H1 (cell line): ENCODE measurements at regions not wholly inside any gene's neighbourhood (a gene's known extent, or its start where the extent isn't known, plus 50 kb on each side); places are given as distances from the start of the nearest gene placed in this dataset.

Experiments
- CTCF ChIA-PET: fragments of 300-600 bp; sonication (Branson Sonifier 250); formaldehyde crosslinking; loops from one replicate; lab custom pipeline; 2021; ENCODE audit not compliant: partially characterized antibody; lab: Charles Lee
- POLR2A ChIA-PET: fragments of 300-600 bp; sonication (Branson Sonifier 250); formaldehyde crosslinking; loops from one replicate; lab custom pipeline; 2021; ENCODE audit warnings: inconsistent platforms; ENCODE audit not compliant: partially characterized antibody; lab: Charles Lee
- DNase-seq, 2 experiments: peaks; one replicate each; pipeline versions ENCODE4 v3.0.0 to v3.0.0-alpha.2; 2010 to 2022; ENCODE audit warnings: low spot score in 2 of 2, low read depth in 1 of 2, mixed read lengths in 1 of 2
- FAIRE-seq: peaks from 2 replicates; lab custom pipeline; 2011; peaks lifted over from hg19 to GRCh38; lab: Jason Lieb, UNC
- H2AFZ ChIP-seq: 2 replicates; pipeline ENCODE4 v1.8.1; 2012; ENCODE audit warnings: low read length, inconsistent platforms
- H2AK5ac ChIP-seq: 2 replicates; pipeline ENCODE4 v1.6.1; 2013; ENCODE audit warnings: low read depth, low read length
- H2BK120ac ChIP-seq: replicated peaks from 2 replicates; pipeline ENCODE3; 2013; ENCODE audit warnings: low read depth, low read length, inconsistent platforms
- H2BK12ac ChIP-seq: 2 replicates; pipeline ENCODE4 v1.6.1; 2013; ENCODE audit warnings: low read depth, low read length
- H2BK15ac ChIP-seq: 2 replicates; pipeline ENCODE4 v1.6.1; 2013; ENCODE audit warnings: low read length
- H2BK20ac ChIP-seq: 2 replicates; pipeline ENCODE4 v1.6.1; 2013; ENCODE audit warnings: low read length
- H2BK5ac ChIP-seq: 2 replicates; pipeline ENCODE4 v1.6.1; 2013; ENCODE audit warnings: low read depth, low read length
- H3K14ac ChIP-seq: 2 replicates; pipeline ENCODE4 v1.6.1; 2013; ENCODE audit warnings: inconsistent platforms; ENCODE audit not compliant: insufficient read length
- H3K18ac ChIP-seq: 2 replicates; pipeline ENCODE4 v1.6.1; 2013; ENCODE audit warnings: low read length; ENCODE audit errors: extremely low read depth
- H3K23ac ChIP-seq: 2 replicates; pipeline ENCODE4 v1.6.1; 2013; ENCODE audit warnings: inconsistent platforms; ENCODE audit not compliant: insufficient read length
- H3K23me2 ChIP-seq: 2 replicates; pipeline ENCODE4 v1.6.1; 2013; ENCODE audit warnings: low read depth, low read length
- H3K27ac ChIP-seq: 2 replicates; pipeline ENCODE4 v1.6.1; 2011; ENCODE audit warnings: low read depth, low read length, inconsistent platforms
- H3K27me3 ChIP-seq, 4 experiments: replicated peaks in 1 of 4; 1 replicate in 1 of 4; 2 replicates in 3 of 4; pipeline versions ENCODE4 v1.6.1 to v1.8.1; 2011 to 2013; ENCODE audit warnings: low read length in 3 of 4, mild to moderate bottlenecking in 3 of 4, inconsistent platforms in 2 of 4, mixed read lengths in 2 of 4, moderate library complexity in 1 of 4; ENCODE audit not compliant: control insufficient read depth in 3 of 4, insufficient read depth in 3 of 4; ENCODE audit errors: extremely low read depth in 1 of 4
- H3K36me3 ChIP-seq, 4 experiments: 2 replicates each; pipeline versions ENCODE4 v1.6.1 to v1.8.1; 2011 to 2013; ENCODE audit warnings: mild to moderate bottlenecking in 4 of 4, low read length in 3 of 4, moderate library complexity in 2 of 4, control low read depth in 1 of 4, inconsistent platforms in 1 of 4; ENCODE audit not compliant: insufficient read depth in 4 of 4, control insufficient read depth in 2 of 4
- H3K4ac ChIP-seq: replicated peaks from 2 replicates; pipeline ENCODE3; 2013; ENCODE audit warnings: low read length, low read depth, mixed read lengths, inconsistent platforms; ENCODE audit not compliant: insufficient read length
- H3K4me1 ChIP-seq, 4 experiments: replicated peaks in 1 of 4; 1 replicate in 1 of 4; 2 replicates in 3 of 4; pipeline versions ENCODE4 v1.6.1 to v1.8.1; 2011 to 2013; ENCODE audit warnings: low read length in 3 of 4, inconsistent platforms in 2 of 4, mixed read lengths in 1 of 4; ENCODE audit not compliant: insufficient read depth in 4 of 4, control insufficient read depth in 3 of 4
- H3K4me2 ChIP-seq, 2 experiments: 2 replicates each; pipeline versions ENCODE4 v1.6.1 to v1.8.1; 2011 to 2013; ENCODE audit warnings: low read depth in 2 of 2, low read length in 2 of 2, control low read depth in 1 of 2, inconsistent platforms in 1 of 2, mild to moderate bottlenecking in 1 of 2; ENCODE audit not compliant: insufficient read depth in 1 of 2
- H3K4me3 ChIP-seq, 4 experiments: fragments of 200-600, 300-600 bp in 1 of 4; sonication (generic), shearing (Covaris generic), sonication (Bioruptor Twin) in 1 of 4; 2 replicates each; pipeline versions ENCODE4 v1.5.1 to v1.8.1; 2011 to 2016; ENCODE audit warnings: low read length in 4 of 4, low read depth in 3 of 4, control low read depth in 2 of 4, inconsistent platforms in 2 of 4, mild to moderate bottlenecking in 2 of 4, mixed read lengths in 1 of 4, moderate library complexity in 1 of 4; ENCODE audit not compliant: insufficient read depth in 2 of 4; ENCODE audit errors: extremely low read depth in 1 of 4
- H3K56ac ChIP-seq: replicated peaks from 2 replicates; pipeline ENCODE3; 2013; ENCODE audit warnings: low read depth, mild to moderate bottlenecking, mixed read lengths, low read length, inconsistent platforms; ENCODE audit not compliant: insufficient read length
- H3K79me1 ChIP-seq: 2 replicates; pipeline ENCODE4 v1.6.1; 2013; ENCODE audit warnings: low read depth, low read length, control low read depth
- H3K79me2 ChIP-seq, 2 experiments: 2 replicates each; pipeline versions ENCODE4 v1.6.1 to v1.8.1; 2012 to 2013; ENCODE audit warnings: low read length in 2 of 2, mild to moderate bottlenecking in 2 of 2, inconsistent platforms in 1 of 2; ENCODE audit not compliant: insufficient read depth in 2 of 2, control insufficient read depth in 1 of 2
- H3K9ac ChIP-seq, 4 experiments: replicated peaks in 1 of 4; 1 replicate in 1 of 4; 2 replicates in 3 of 4; pipeline versions ENCODE4 v1.6.1 to v1.8.1; 2011 to 2013; ENCODE audit warnings: low read depth in 3 of 4, low read length in 3 of 4, control low read depth in 2 of 4, mild to moderate bottlenecking in 2 of 4, moderate library complexity in 2 of 4, inconsistent platforms in 1 of 4; ENCODE audit errors: extremely low read depth in 1 of 4
- H3K9me3 ChIP-seq, 2 experiments: 2 replicates each; pipeline versions ENCODE4 v1.6.1 to v1.8.1; 2012 to 2013; ENCODE audit warnings: mild to moderate bottlenecking in 2 of 2, moderate library complexity in 2 of 2, control low read depth in 1 of 2, inconsistent platforms in 1 of 2, low read depth in 1 of 2, low read length in 1 of 2, mixed read lengths in 1 of 2; ENCODE audit not compliant: insufficient read depth in 2 of 2
- H4K20me1 ChIP-seq, 2 experiments: replicated peaks in 1 of 2; 2 replicates each; pipeline versions ENCODE3 to v1.8.1; 2011 to 2013; ENCODE audit warnings: inconsistent platforms in 2 of 2, low read length in 2 of 2, mild to moderate bottlenecking in 1 of 2; ENCODE audit not compliant: insufficient read depth in 2 of 2, control insufficient read depth in 1 of 2
- H4K5ac ChIP-seq: 2 replicates; pipeline ENCODE4 v1.6.1; 2013; ENCODE audit warnings: low read length, low read depth, mixed read lengths, inconsistent platforms; ENCODE audit not compliant: insufficient read length
- H4K8ac ChIP-seq: 2 replicates; pipeline ENCODE4 v1.8.0; 2013; ENCODE audit warnings: mild to moderate bottlenecking, moderate library complexity, low read length, inconsistent platforms; ENCODE audit not compliant: insufficient read depth; ENCODE audit errors: extremely low read depth
- H4K91ac ChIP-seq: replicated peaks from 2 replicates; pipeline ENCODE3; 2013; ENCODE audit warnings: low read length, mixed read lengths, inconsistent platforms; ENCODE audit not compliant: insufficient read length
- ASH2L ChIP-seq: fragments of 200-600, 300-600 bp; sonication (generic); IDR thresholded peaks from one replicate; pipeline ENCODE4 v1.7.1; 2017; ENCODE audit warnings: low read length
- CREB1 ChIP-seq: IDR thresholded peaks from 2 replicates; pipeline ENCODE4 v1.6.1; 2012; ENCODE audit warnings: inconsistent platforms
- KDM4A ChIP-seq: IDR thresholded peaks from one replicate; pipeline ENCODE4 v1.7.1; 2012; ENCODE audit warnings: low read depth, mild to moderate bottlenecking, moderate library complexity, low read length, inconsistent platforms; ENCODE audit not compliant: severe bottlenecking
- NANOG ChIP-seq: IDR thresholded peaks from 2 replicates; pipeline ENCODE4 v1.6.1; 2011; ENCODE audit warnings: low read length, low read depth, mild to moderate bottlenecking, inconsistent platforms; ENCODE audit not compliant: insufficient read depth, poor library complexity, severe bottlenecking
- PHF8 ChIP-seq: fragments of 200-600 bp; sonication (generic); conservative IDR thresholded peaks from 2 replicates; pipeline ENCODE4 v1.7.1; 2012; ENCODE audit warnings: low read depth, mild to moderate bottlenecking, inconsistent platforms, low read length, moderate library complexity
- POU5F1 ChIP-seq: IDR thresholded peaks from 2 replicates; pipeline ENCODE4 v1.6.1; 2011; ENCODE audit warnings: low read depth, mild to moderate bottlenecking, low read length, moderate library complexity
- SIX5 ChIP-seq: IDR thresholded peaks from 2 replicates; pipeline ENCODE4 v1.6.1; 2011; ENCODE audit warnings: mild to moderate bottlenecking, low read depth, low read length
- SP2 ChIP-seq: IDR thresholded peaks from 2 replicates; pipeline ENCODE4 v1.6.1; 2012; ENCODE audit warnings: mild to moderate bottlenecking, low read length, inconsistent platforms
- SP4 ChIP-seq: IDR thresholded peaks from 2 replicates; pipeline ENCODE4 v1.6.1; 2012; ENCODE audit warnings: low read length, inconsistent platforms
- SUZ12 ChIP-seq: fragments of 200-600 bp; sonication (generic); IDR thresholded peaks from 2 replicates; pipeline ENCODE4 v1.6.1; 2012; ENCODE audit warnings: mild to moderate bottlenecking, inconsistent platforms, low read length, moderate library complexity, mixed read lengths
- WGBS, 2 experiments: shearing (Covaris generic) in 1 of 2; methylation state at CpG; one replicate each; pipeline versions ENCODE4 v1.1.6 to v1.1.7; 2013 to 2015; ENCODE audit warnings: low lambda C conversion rate in 2 of 2, mixed read lengths in 2 of 2, inconsistent platforms in 1 of 2, low coverage in 1 of 2, missing lambda C conversion rate in 1 of 2; ENCODE audit not compliant: insufficient replicate concordance in 2 of 2, insufficient coverage in 1 of 2, insufficient read length in 1 of 2; ENCODE audit errors: extremely low coverage in 1 of 2, missing lambda C conversion rate in 1 of 2; 5-methylcytosine and 5-hydroxymethylcytosine counted together

DNA sequence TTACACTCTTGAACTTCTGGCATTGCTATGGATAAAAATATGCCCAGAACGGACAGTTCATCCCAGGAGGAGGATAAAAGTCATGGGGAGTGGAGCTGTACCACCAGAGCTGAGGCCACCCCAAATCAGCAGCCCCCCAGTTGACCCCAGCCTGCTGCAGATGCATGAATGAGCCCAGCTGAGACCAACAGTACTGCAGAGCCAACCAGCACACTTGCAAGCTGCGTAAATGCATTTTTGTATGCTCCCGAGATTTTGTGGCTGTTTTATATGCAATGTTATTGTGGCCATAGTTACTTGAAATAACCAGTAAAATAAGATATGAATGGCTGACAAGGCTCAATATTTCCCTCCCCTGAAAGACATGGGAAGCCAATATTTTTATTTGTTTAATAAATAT is 264.6 kb downstream of the DUSP10 start:
- Histone ChIP-seq H4K20me1 (no peaks in the 10 kb centered on the region), H3K23ac (no peak overlapping the region), H2BK20ac (no peak overlapping the region), H3K79me2 (no peaks in the 10 kb centered on the region), H3K18ac (no peak overlapping the region), H3K36me3 (no peaks in the 10 kb centered on the region), H3K23me2 (no peaks in the 10 kb centered on the region), H3K14ac (no peak overlapping the region), H2BK15ac (no peak overlapping the region), H3K27me3 (no peaks in the 10 kb centered on the region), H3K9ac (no peak overlapping the region), H3K4me1 (no peaks in the 10 kb centered on the region), H3K56ac (no peak overlapping the region), H2BK12ac (no peak overlapping the region), H2AFZ (no peak overlapping the region), H3K27ac (no peak overlapping the region), H2AK5ac (no peak overlapping the region), H2BK5ac (no peak overlapping the region), H2BK120ac (no peak overlapping the region), H4K91ac (no peak overlapping the region), H3K4me2 (no peak overlapping the region), H4K5ac (no peak overlapping the region), H3K9me3 (no peaks in the 10 kb centered on the region), H3K79me1 (no peaks in the 10 kb centered on the region), H3K4me3 (no peak overlapping the region), H4K8ac (no peak overlapping the region; the same call in 1 of the 2 replicates), H3K4ac (no peak overlapping the region)
- no peak for FAIRE-seq
- WGBS, 2 experiments, result 83% methylated on average over 3 of the region's 3 CpGs; no CpG with 5 or more reads in 1 of the 2 experiments
- ChIA-PET CTCF (interaction anchor here (0.6 to 3.2 kb wide), 32 partner anchors 9 to 949 kb away, joined by 3 to 16 read pairs (median 4); no protein-coding TSS in a partner anchor), POLR2A (no interaction called here)
- no peak for DNase-seq
- no peak for TF ChIP-seq NANOG
- no peak for TF ChIP-seq KDM4A
- no peak for TF ChIP-seq POU5F1
- TF ChIP-seq SP2, result no peak
- TF ChIP-seq SIX5, result no peak
- TF ChIP-seq SP4, result no peak
- no peak for TF ChIP-seq PHF8
- no peak for TF ChIP-seq CREB1
- no peak for TF ChIP-seq SUZ12
- no peak for TF ChIP-seq ASH2L
